ENCODE measurements at regions not wholly inside any gene's neighbourhood (a gene's known extent, or its start where the extent isn't known, plus 50 kb on each side); places are given as distances from the start of the nearest gene placed in this dataset.

- H3K27me3 ChIP-seq (replicated peaks; ENCODE audit: control insufficient read depth, insufficient read depth, low read length) = no peaks in the 10 kb centered on the region
- peaks cover 6% of the 10 kb centered on the region for H3K4me1 ChIP-seq (ENCODE audit: control insufficient read depth, insufficient read depth, low read length)
- H3K36me3 ChIP-seq (ENCODE audit: control insufficient read depth, insufficient read depth, low read length, severe bottlenecking) = no peaks in the 10 kb centered on the region
- no peak for DNase-seq (ENCODE audit: low read depth)
- no peak overlapping the region for H3K9ac ChIP-seq (ENCODE audit: low read length)
- no peak overlapping the region for H3K4me3 ChIP-seq (ENCODE audit: low read length)
- H3K9me3 ChIP-seq (ENCODE audit: control insufficient read depth, low read length) = no peaks in the 10 kb centered on the region
These were observed 344.9 kb downstream of the RBM43 start for GRCh38 chr2:150916467-150917396.

- peak overlapping the region; percentile 60 for H3K4me3 ChIP-seq (ENCODE audit: low read length)
- no peaks in the 10 kb centered on the region for H3K9me3 ChIP-seq (ENCODE audit: control insufficient read depth, low read length)
- DNase-seq (ENCODE audit: low read depth) = peak; percentile 78
- H3K9ac ChIP-seq (ENCODE audit: low read length) = peak overlapping the region; percentile 79
- H3K36me3 ChIP-seq (ENCODE audit: control insufficient read depth, insufficient read depth, low read length, severe bottlenecking) = no peaks in the 10 kb centered on the region
- peaks cover 14% of the 10 kb centered on the region for H3K4me1 ChIP-seq (ENCODE audit: control insufficient read depth, insufficient read depth, low read length)
- H3K27me3 ChIP-seq (replicated peaks; ENCODE audit: control insufficient read depth, insufficient read depth, low read length) = no peaks in the 10 kb centered on the region
These were observed 349.8 kb downstream of the RBM43 start for GRCh38 chr2:150911766-150912280.

- H3K4me1 ChIP-seq (ENCODE audit: control insufficient read depth, insufficient read depth, low read length) = peaks cover 14% of the 10 kb centered on the region
- DNase-seq (ENCODE audit: low read depth) = no peak
- no peak overlapping the region for H3K4me3 ChIP-seq (ENCODE audit: low read length)
- no peaks in the 10 kb centered on the region for H3K36me3 ChIP-seq (ENCODE audit: control insufficient read depth, insufficient read depth, low read length, severe bottlenecking)
- H3K9ac ChIP-seq (ENCODE audit: low read length) = no peak overlapping the region
- no peaks in the 10 kb centered on the region for H3K27me3 ChIP-seq (replicated peaks; ENCODE audit: control insufficient read depth, insufficient read depth, low read length)
- H3K9me3 ChIP-seq (ENCODE audit: control insufficient read depth, low read length) = no peaks in the 10 kb centered on the region
These were observed 352.1 kb downstream of the RBM43 start for GRCh38 chr2:150909613-150910012.

- Histone ChIP-seq H3K9me3 (ENCODE audit: control insufficient read depth, low read length) (no peaks in the 10 kb centered on the region), H3K4me3 (ENCODE audit: low read length) (no peak overlapping the region), H3K27me3 (replicated peaks; ENCODE audit: control insufficient read depth, insufficient read depth, low read length) (no peaks in the 10 kb centered on the region), H3K4me1 (ENCODE audit: control insufficient read depth, insufficient read depth, low read length) (peaks cover 14% of the 10 kb centered on the region), H3K9ac (ENCODE audit: low read length) (no peak overlapping the region), H3K36me3 (ENCODE audit: control insufficient read depth, insufficient read depth, low read length, severe bottlenecking) (no peaks in the 10 kb centered on the region)
- DNase-seq (ENCODE audit: low read depth) = no peak
These were observed 352.6 kb downstream of the RBM43 start for GRCh38 chr2:150909090-150909489.

DNA sequence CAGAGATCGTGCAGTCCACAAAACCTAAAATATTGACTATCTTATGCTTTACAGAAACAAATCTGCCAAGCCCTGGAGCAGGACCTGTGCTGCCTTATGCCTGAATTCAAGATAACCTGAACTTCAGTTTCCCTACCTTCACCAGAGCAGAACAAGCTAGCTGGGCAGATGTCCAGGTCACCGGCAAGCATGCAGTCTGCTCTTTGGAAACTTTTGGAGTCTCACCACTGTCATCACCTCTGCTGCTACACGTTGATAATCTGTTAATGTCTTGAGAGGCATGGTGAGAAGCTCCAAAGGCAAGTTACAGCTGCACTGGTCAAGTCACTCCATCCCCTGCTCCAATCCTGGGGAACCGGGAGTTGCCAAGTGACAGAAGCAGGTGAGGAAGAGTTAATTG, 354.2 kb downstream of the RBM43 start:
- peaks cover 14% of the 10 kb centered on the region for H3K4me1 ChIP-seq (ENCODE audit: control insufficient read depth, insufficient read depth, low read length)
- no peaks in the 10 kb centered on the region for H3K27me3 ChIP-seq (replicated peaks; ENCODE audit: control insufficient read depth, insufficient read depth, low read length)
- DNase-seq (ENCODE audit: low read depth) = no peak
- no peak overlapping the region for H3K4me3 ChIP-seq (ENCODE audit: low read length)
- H3K9me3 ChIP-seq (ENCODE audit: control insufficient read depth, low read length) = peaks cover 3% of the 10 kb centered on the region
- H3K9ac ChIP-seq (ENCODE audit: low read length) = no peak overlapping the region
- no peaks in the 10 kb centered on the region for H3K36me3 ChIP-seq (ENCODE audit: control insufficient read depth, insufficient read depth, low read length, severe bottlenecking)

GRCh38 chr2:150903461-150903860, 358.2 kb downstream of the RBM43 start:
- no peaks in the 10 kb centered on the region for H3K4me1 ChIP-seq (ENCODE audit: control insufficient read depth, insufficient read depth, low read length)
- H3K36me3 ChIP-seq (ENCODE audit: control insufficient read depth, insufficient read depth, low read length, severe bottlenecking) = no peaks in the 10 kb centered on the region

DNA sequence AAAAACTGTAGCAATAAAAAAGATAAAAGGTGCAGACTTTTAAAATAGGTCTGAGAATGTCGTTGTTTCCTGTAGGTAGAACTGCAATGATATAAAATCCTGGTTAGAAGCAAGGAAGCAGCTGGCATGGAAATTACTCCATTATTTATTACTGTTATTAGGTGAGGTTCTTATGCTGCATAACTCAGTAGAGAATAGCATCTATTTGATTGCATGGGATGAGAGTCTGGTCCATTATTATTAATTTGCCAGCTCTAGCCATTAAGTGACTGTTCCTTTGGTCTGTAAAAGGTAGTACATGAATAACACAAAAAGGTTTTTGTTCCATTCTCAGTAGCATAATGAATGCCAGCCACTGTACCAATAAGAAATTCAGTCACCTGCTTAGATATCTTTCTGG, 358.6 kb downstream of the RBM43 start:
- no peak overlapping the region for H3K9ac ChIP-seq (ENCODE audit: low read length)
- DNase-seq (ENCODE audit: low read depth) = no peak
- H3K9me3 ChIP-seq (ENCODE audit: control insufficient read depth, low read length) = peaks cover 46% of the 10 kb centered on the region
- H3K27me3 ChIP-seq (replicated peaks; ENCODE audit: control insufficient read depth, insufficient read depth, low read length) = no peaks in the 10 kb centered on the region
- H3K36me3 ChIP-seq (ENCODE audit: control insufficient read depth, insufficient read depth, low read length, severe bottlenecking) = no peaks in the 10 kb centered on the region
- no peaks in the 10 kb centered on the region for H3K4me1 ChIP-seq (ENCODE audit: control insufficient read depth, insufficient read depth, low read length)
- H3K4me3 ChIP-seq (ENCODE audit: low read length) = no peak overlapping the region

More at GRCh38 chr2:150903461-150903860, 358.2 kb downstream of the RBM43 start:
- Histone ChIP-seq H3K9ac (ENCODE audit: low read length) (no peak overlapping the region), H3K4me3 (ENCODE audit: low read length) (no peak overlapping the region), H3K27me3 (replicated peaks; ENCODE audit: control insufficient read depth, insufficient read depth, low read length) (no peaks in the 10 kb centered on the region), H3K9me3 (ENCODE audit: control insufficient read depth, low read length) (peaks cover 42% of the 10 kb centered on the region)
- no peak for DNase-seq (ENCODE audit: low read depth)

GRCh38 chr2:150900913-150901312, 360.8 kb downstream of the RBM43 start:
- Histone ChIP-seq H3K27me3 (replicated peaks; ENCODE audit: control insufficient read depth, insufficient read depth, low read length) (no peaks in the 10 kb centered on the region), H3K4me3 (ENCODE audit: low read length) (peak overlapping the region; percentile 1), H3K4me1 (ENCODE audit: control insufficient read depth, insufficient read depth, low read length) (no peaks in the 10 kb centered on the region), H3K36me3 (ENCODE audit: control insufficient read depth, insufficient read depth, low read length, severe bottlenecking) (no peaks in the 10 kb centered on the region), H3K9ac (ENCODE audit: low read length) (no peak overlapping the region), H3K9me3 (ENCODE audit: control insufficient read depth, low read length) (peaks cover 62% of the 10 kb centered on the region)
- DNase-seq (ENCODE audit: low read depth) = no peak

GRCh38 chr2:150895968-150896367, 365.7 kb downstream of the RBM43 start:
- Histone ChIP-seq H3K9ac (ENCODE audit: low read length) (no peak overlapping the region), H3K36me3 (ENCODE audit: control insufficient read depth, insufficient read depth, low read length, severe bottlenecking) (no peaks in the 10 kb centered on the region)
- no peak for DNase-seq (ENCODE audit: low read depth)

DNA sequence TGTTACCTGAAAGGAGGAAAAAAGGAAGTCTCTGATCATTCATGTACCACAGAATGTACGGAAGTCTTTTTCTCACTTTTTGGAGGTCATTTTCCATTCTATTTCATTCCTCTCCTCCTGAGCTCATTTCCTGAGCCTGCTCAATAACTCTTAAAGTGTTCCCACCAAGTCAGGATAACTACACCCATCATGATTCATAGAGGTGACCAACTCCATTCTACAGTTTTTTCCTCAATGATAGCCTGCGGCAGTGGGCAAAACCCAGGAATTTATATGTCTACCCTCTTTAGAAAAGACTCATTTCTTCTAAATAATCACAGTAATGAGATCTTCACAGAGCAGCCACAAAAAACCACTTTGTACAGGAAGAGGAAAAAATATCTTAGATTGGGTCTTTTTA, 372.5 kb downstream of the RBM43 start:
- Histone ChIP-seq H3K9ac (ENCODE audit: low read length) (no peak overlapping the region), H3K4me1 (ENCODE audit: control insufficient read depth, insufficient read depth, low read length) (peaks cover 11% of the 10 kb centered on the region), H3K9me3 (ENCODE audit: control insufficient read depth, low read length) (no peaks in the 10 kb centered on the region), H3K36me3 (ENCODE audit: control insufficient read depth, insufficient read depth, low read length, severe bottlenecking) (no peaks in the 10 kb centered on the region), H3K4me3 (ENCODE audit: low read length) (no peak overlapping the region), H3K27me3 (replicated peaks; ENCODE audit: control insufficient read depth, insufficient read depth, low read length) (no peaks in the 10 kb centered on the region)
- no peak for DNase-seq (ENCODE audit: low read depth)

More at GRCh38 chr2:150895968-150896367, 365.7 kb downstream of the RBM43 start:
- Histone ChIP-seq H3K27me3 (replicated peaks; ENCODE audit: control insufficient read depth, insufficient read depth, low read length) (no peaks in the 10 kb centered on the region), H3K4me1 (ENCODE audit: control insufficient read depth, insufficient read depth, low read length) (no peaks in the 10 kb centered on the region), H3K9me3 (ENCODE audit: control insufficient read depth, low read length) (peaks cover 45% of the 10 kb centered on the region), H3K4me3 (ENCODE audit: low read length) (no peak overlapping the region)

DNA sequence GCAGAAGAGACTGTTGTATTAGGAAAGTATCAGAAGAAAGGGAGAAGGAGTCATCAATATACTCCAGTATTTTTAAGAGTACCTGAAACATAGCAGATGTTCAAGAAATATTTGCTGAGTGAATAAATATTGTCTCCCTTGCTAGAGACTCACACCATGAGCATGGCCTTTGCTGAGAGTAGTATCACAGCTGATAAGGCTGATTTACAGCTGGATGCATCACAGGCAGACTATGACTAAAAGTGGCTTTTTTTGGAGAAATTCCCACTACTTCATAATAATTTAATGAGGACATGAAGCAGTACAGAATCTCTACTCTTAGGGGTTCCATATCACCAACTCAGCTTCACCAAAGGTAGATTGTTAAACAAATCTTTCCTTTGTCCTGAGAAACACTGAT, 373.3 kb downstream of the RBM43 start:
- no peaks in the 10 kb centered on the region for H3K9me3 ChIP-seq (ENCODE audit: control insufficient read depth, low read length)
- H3K9ac ChIP-seq (ENCODE audit: low read length) = no peak overlapping the region
- peak; percentile 18 for DNase-seq (ENCODE audit: low read depth)
- peaks cover 19% of the 10 kb centered on the region for H3K4me1 ChIP-seq (ENCODE audit: control insufficient read depth, insufficient read depth, low read length)
- no peaks in the 10 kb centered on the region for H3K36me3 ChIP-seq (ENCODE audit: control insufficient read depth, insufficient read depth, low read length, severe bottlenecking)
- H3K4me3 ChIP-seq (ENCODE audit: low read length) = no peak overlapping the region
- H3K27me3 ChIP-seq (replicated peaks; ENCODE audit: control insufficient read depth, insufficient read depth, low read length) = no peaks in the 10 kb centered on the region
